ENCODE measurements at regions not wholly inside any gene's neighbourhood (a gene's known extent, or its start where the extent isn't known, plus 50 kb on each side); places are given as distances from the start of the nearest gene placed in this dataset.

GRCh38 chr6:167643223-167643622 is 183.5 kb upstream of the AFDN start:
- H4K20me1 ChIP-seq (ENCODE audit: control insufficient read depth, extremely low read depth, insufficient read depth, low read length) = no peaks in the 10 kb centered on the region
- no peaks in the 10 kb centered on the region for H3K4me1 ChIP-seq (ENCODE audit: control insufficient read depth, extremely low read depth, insufficient read depth, low read length)
- H3K27ac ChIP-seq (ENCODE audit: control insufficient read depth, insufficient read depth, low read length) = no peak overlapping the region
- no peak overlapping the region for H3K9ac ChIP-seq (ENCODE audit: control insufficient read depth, extremely low read depth, insufficient read depth, low read length)
- no peaks in the 10 kb centered on the region for H3K79me2 ChIP-seq (ENCODE audit: control insufficient read depth, insufficient read depth, low read length)
- no peaks in the 10 kb centered on the region for H3K9me3 ChIP-seq (ENCODE audit: control insufficient read depth, low read depth, low read length)
- dilution Hi-C loops (cut with MboI; ENCODE audit: extremely low pct_ligation_motif_present, low sequenced_read_pairs) = no loop called here
- no peak for FAIRE-seq
- no peak overlapping the region for H3K4me2 ChIP-seq (ENCODE audit: control insufficient read depth, extremely low read depth, insufficient read depth, low read depth, low read length)
- no peaks in the 10 kb centered on the region for H3K27me3 ChIP-seq (ENCODE audit: control insufficient read depth, extremely low read depth, insufficient read depth, low read length)
- TF ChIP-seq EZH2 (IDR thresholded peaks at IDR 0.05; ENCODE audit: low read length) = no peak
- H3K36me3 ChIP-seq (ENCODE audit: control insufficient read depth in 2 of 2, extremely low read depth in 1 of 2, insufficient read depth in 2 of 2, low read length in 2 of 2) = no peaks in the 10 kb centered on the region
- H3K4me3 ChIP-seq (ENCODE audit: control insufficient read depth in 2 of 3, extremely low read depth in 1 of 3, insufficient read depth in 2 of 3, low read depth in 1 of 3, low read length in 3 of 3) = no peak overlapping the region
- no peak for DNase-seq (ENCODE audit: low read depth, low spot score)
- no peak overlapping the region for H2AFZ ChIP-seq (ENCODE audit: control insufficient read depth, low read length)
- H3K9me1 ChIP-seq (ENCODE audit: control insufficient read depth, extremely low read depth, insufficient read depth, low read length) = no peaks in the 10 kb centered on the region

GRCh38 chr6:167643716-167644115 is 183.0 kb upstream of the AFDN start:
- Histone ChIP-seq H3K9ac (ENCODE audit: control insufficient read depth, extremely low read depth, insufficient read depth, low read length) (no peak overlapping the region), H3K27me3 (ENCODE audit: control insufficient read depth, extremely low read depth, insufficient read depth, low read length) (no peaks in the 10 kb centered on the region), H3K9me1 (ENCODE audit: control insufficient read depth, extremely low read depth, insufficient read depth, low read length) (no peaks in the 10 kb centered on the region), H3K4me1 (ENCODE audit: control insufficient read depth, extremely low read depth, insufficient read depth, low read length) (no peaks in the 10 kb centered on the region), H2AFZ (ENCODE audit: control insufficient read depth, low read length) (no peak overlapping the region), H3K4me3 (ENCODE audit: control insufficient read depth in 2 of 3, extremely low read depth in 1 of 3, insufficient read depth in 2 of 3, low read depth in 1 of 3, low read length in 3 of 3) (no peak overlapping the region), H3K27ac (ENCODE audit: control insufficient read depth, insufficient read depth, low read length) (no peak overlapping the region), H3K4me2 (ENCODE audit: control insufficient read depth, extremely low read depth, insufficient read depth, low read depth, low read length) (no peak overlapping the region), H3K36me3 (ENCODE audit: control insufficient read depth in 2 of 2, extremely low read depth in 1 of 2, insufficient read depth in 2 of 2, low read length in 2 of 2) (no peaks in the 10 kb centered on the region), H3K9me3 (ENCODE audit: control insufficient read depth, low read depth, low read length) (no peaks in the 10 kb centered on the region), H3K79me2 (ENCODE audit: control insufficient read depth, insufficient read depth, low read length) (no peaks in the 10 kb centered on the region), H4K20me1 (ENCODE audit: control insufficient read depth, extremely low read depth, insufficient read depth, low read length) (no peaks in the 10 kb centered on the region)
- dilution Hi-C loops (cut with MboI; ENCODE audit: extremely low pct_ligation_motif_present, low sequenced_read_pairs) = no loop called here
- FAIRE-seq (no peak), DNase-seq (ENCODE audit: low read depth, low spot score) (no peak)
- TF ChIP-seq EZH2 (IDR thresholded peaks at IDR 0.05; ENCODE audit: low read length) = no peak
- TF ChIP-seq CTCF (optimal IDR thresholded peaks at IDR 0.05 in 1 of 3, IDR thresholded peaks at IDR 0.05 in 1 of 3, conservative IDR thresholded peaks at IDR 0.05 in 1 of 3; ENCODE audit: extremely low read depth in 1 of 3, insufficient read depth in 2 of 3, low read length in 3 of 3) = no peak

- Histone ChIP-seq H2AFZ (ENCODE audit: control insufficient read depth, low read length) (no peak overlapping the region), H3K27ac (ENCODE audit: control insufficient read depth, insufficient read depth, low read length) (no peak overlapping the region), H3K9ac (ENCODE audit: control insufficient read depth, extremely low read depth, insufficient read depth, low read length) (no peak overlapping the region), H4K20me1 (ENCODE audit: control insufficient read depth, extremely low read depth, insufficient read depth, low read length) (no peaks in the 10 kb centered on the region), H3K4me3 (ENCODE audit: control insufficient read depth in 2 of 3, extremely low read depth in 1 of 3, insufficient read depth in 2 of 3, low read depth in 1 of 3, low read length in 3 of 3) (no peak overlapping the region), H3K36me3 (ENCODE audit: control insufficient read depth in 2 of 2, extremely low read depth in 1 of 2, insufficient read depth in 2 of 2, low read length in 2 of 2) (no peaks in the 10 kb centered on the region), H3K4me1 (ENCODE audit: control insufficient read depth, extremely low read depth, insufficient read depth, low read length) (no peaks in the 10 kb centered on the region), H3K4me2 (ENCODE audit: control insufficient read depth, extremely low read depth, insufficient read depth, low read depth, low read length) (no peak overlapping the region), H3K27me3 (ENCODE audit: control insufficient read depth, extremely low read depth, insufficient read depth, low read length) (no peaks in the 10 kb centered on the region), H3K79me2 (ENCODE audit: control insufficient read depth, insufficient read depth, low read length) (no peaks in the 10 kb centered on the region), H3K9me3 (ENCODE audit: control insufficient read depth, low read depth, low read length) (no peaks in the 10 kb centered on the region), H3K9me1 (ENCODE audit: control insufficient read depth, extremely low read depth, insufficient read depth, low read length) (no peaks in the 10 kb centered on the region)
- DNase-seq (ENCODE audit: low read depth, low spot score) = no peak
- dilution Hi-C loops (cut with MboI; ENCODE audit: extremely low pct_ligation_motif_present, low sequenced_read_pairs) = no loop called here
- FAIRE-seq = no peak
- TF ChIP-seq EZH2 (IDR thresholded peaks at IDR 0.05; ENCODE audit: low read length) = no peak
- no peak for TF ChIP-seq CTCF (optimal IDR thresholded peaks at IDR 0.05 in 1 of 3, IDR thresholded peaks at IDR 0.05 in 1 of 3, conservative IDR thresholded peaks at IDR 0.05 in 1 of 3; ENCODE audit: extremely low read depth in 1 of 3, insufficient read depth in 2 of 3, low read length in 3 of 3)
Measured at GRCh38 chr6:167644412-167645132, 182.1 kb upstream of the AFDN start.

Measured in keratinocyte (primary cell).